ENCODE measurements at regions not wholly inside any gene's neighbourhood (a gene's known extent, or its start where the extent isn't known, plus 50 kb on each side); places are given as distances from the start of the nearest gene placed in this dataset.

DNA sequence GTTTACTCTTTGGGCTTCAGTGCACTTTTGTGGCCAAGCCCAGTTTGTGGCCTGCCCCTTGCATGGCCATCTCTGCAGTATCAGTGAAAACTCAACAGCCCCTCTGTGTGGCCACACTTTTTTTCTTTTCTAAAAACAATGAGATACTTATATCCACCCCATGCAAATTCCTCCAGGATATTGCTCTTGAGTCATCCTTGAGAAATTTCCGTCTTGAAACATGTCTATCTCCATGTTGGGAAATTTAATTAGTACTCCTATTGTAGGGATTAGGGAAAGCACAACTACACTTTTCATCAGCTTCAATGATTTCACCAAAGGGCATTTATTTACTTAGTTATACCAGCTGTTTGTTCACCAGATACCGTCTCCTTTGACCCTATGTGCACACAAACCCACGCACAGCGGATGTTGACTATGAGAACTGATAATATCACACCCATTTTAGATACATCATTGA lies 993.1 kb downstream of the TSN start:
- intact Hi-C loops (cut with micrococcal nuclease): no loop called here
- TF ChIP-seq, protein P1, sequence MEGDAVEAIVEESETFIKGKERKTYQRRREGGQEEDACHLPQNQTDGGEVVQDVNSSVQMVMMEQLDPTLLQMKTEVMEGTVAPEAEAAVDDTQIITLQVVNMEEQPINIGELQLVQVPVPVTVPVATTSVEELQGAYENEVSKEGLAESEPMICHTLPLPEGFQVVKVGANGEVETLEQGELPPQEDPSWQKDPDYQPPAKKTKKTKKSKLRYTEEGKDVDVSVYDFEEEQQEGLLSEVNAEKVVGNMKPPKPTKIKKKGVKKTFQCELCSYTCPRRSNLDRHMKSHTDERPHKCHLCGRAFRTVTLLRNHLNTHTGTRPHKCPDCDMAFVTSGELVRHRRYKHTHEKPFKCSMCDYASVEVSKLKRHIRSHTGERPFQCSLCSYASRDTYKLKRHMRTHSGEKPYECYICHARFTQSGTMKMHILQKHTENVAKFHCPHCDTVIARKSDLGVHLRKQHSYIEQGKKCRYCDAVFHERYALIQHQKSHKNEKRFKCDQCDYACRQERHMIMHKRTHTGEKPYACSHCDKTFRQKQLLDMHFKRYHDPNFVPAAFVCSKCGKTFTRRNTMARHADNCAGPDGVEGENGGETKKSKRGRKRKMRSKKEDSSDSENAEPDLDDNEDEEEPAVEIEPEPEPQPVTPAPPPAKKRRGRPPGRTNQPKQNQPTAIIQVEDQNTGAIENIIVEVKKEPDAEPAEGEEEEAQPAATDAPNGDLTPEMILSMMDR (IDR thresholded peaks at IDR 0.05): no peak
- no peaks in the 10 kb centered on the region for H3K27me3 Mint-ChIP-seq (ENCODE audit: low read depth in 2 of 2)

DNA sequence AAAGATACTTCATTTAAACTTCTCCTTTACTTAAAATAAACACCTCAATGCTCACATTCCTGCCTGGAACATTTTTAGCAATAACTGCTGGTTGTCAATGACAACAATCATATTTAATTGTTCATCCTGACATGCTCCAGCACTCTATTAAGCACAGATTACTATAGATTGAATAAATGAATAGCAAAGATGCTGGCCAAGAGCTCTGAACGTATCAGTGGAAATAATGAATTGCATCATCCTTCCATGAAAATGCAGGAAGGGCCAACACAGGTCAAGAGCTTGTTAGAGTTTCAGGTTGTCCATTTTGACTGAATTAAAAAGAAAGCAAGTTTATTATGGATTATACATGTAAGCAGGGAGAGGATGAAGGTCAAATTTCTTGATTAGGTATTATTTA lies 994.0 kb downstream of the TSN start:
- Histone ChIP-seq H3K27me3 (ENCODE audit: control insufficient read depth, insufficient read depth, low read length) (no peaks in the 10 kb centered on the region), H3K36me3 (ENCODE audit: control insufficient read depth, insufficient read depth, low read length) (no peaks in the 10 kb centered on the region), H3K27ac (ENCODE audit: low read length) (no peak overlapping the region), H3K4me3 (ENCODE audit: low read length) (no peak overlapping the region), H3K4me1 (ENCODE audit: control insufficient read depth, insufficient read depth, low read length) (no peaks in the 10 kb centered on the region), H3K9me3 (ENCODE audit: control insufficient read depth, insufficient read depth, low read length) (no peaks in the 10 kb centered on the region)
- WGBS (ENCODE audit: insufficient coverage): 75% methylated on average over 1 of the region's 1 CpG
- no peak overlapping the region for H3K27ac Mint-ChIP-seq
- no peak overlapping the region for H3K4me3 Mint-ChIP-seq
- TF ChIP-seq, protein P1 (IDR thresholded peaks at IDR 0.05): no peak
- ATAC-seq: no peak
- no peaks in the 10 kb centered on the region for H3K27me3 Mint-ChIP-seq (ENCODE audit: low read depth in 2 of 2)
- H3K9me3 Mint-ChIP-seq: peaks cover 10 to 12% of the 10 kb centered on the region in 2 donors
- no peaks in the 10 kb centered on the region for H3K36me3 Mint-ChIP-seq
- intact Hi-C loops (cut with micrococcal nuclease): no loop called here
- peaks cover under 1 to 13% of the 10 kb centered on the region in 2 donors for H3K4me1 Mint-ChIP-seq
- no peak for DNase-seq

More for the DNA sequence above, 993.1 kb downstream of the TSN start:
- H3K27me3 ChIP-seq (ENCODE audit: control insufficient read depth, insufficient read depth, low read length): no peaks in the 10 kb centered on the region
- H3K36me3 ChIP-seq (ENCODE audit: control insufficient read depth, insufficient read depth, low read length): no peaks in the 10 kb centered on the region
- no peaks in the 10 kb centered on the region for H3K36me3 Mint-ChIP-seq
- WGBS (ENCODE audit: insufficient coverage): 84% methylated on average over 3 of the region's 4 CpGs
- H3K27ac ChIP-seq (ENCODE audit: low read length): no peak overlapping the region
- H3K4me1 ChIP-seq (ENCODE audit: control insufficient read depth, insufficient read depth, low read length): no peaks in the 10 kb centered on the region
- no peak overlapping the region for H3K27ac Mint-ChIP-seq
- H3K4me3 ChIP-seq (ENCODE audit: low read length): no peak overlapping the region
- no peaks in the 10 kb centered on the region for H3K9me3 ChIP-seq (ENCODE audit: control insufficient read depth, insufficient read depth, low read length)
- H3K9me3 Mint-ChIP-seq: peaks cover 10 to 12% of the 10 kb centered on the region in 2 donors
- H3K4me3 Mint-ChIP-seq: no peak overlapping the region
- peaks cover 0 to 9% of the 10 kb centered on the region in 2 donors for H3K4me1 Mint-ChIP-seq
- DNase-seq: no peak
- ATAC-seq: peak in 1 of 3 donors; percentile 43

DNA sequence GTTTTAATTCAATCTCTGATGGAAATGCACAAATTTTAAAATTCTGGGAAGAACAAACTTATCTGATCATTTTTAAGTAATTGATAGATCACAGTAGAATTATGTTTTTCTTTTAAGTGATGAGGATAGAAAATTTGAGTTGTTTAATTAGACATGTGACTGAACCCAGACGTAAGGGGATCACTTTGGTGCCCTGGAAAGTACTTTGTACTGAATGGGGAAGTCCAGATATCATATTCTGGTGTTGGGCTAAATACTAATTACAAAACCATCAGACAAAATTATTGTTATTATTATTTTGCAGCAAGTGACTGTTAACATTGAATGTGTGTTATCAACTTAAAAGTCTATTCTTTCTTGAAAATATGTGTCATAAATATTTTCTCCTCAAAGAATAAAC lies 994.6 kb downstream of the TSN start:
- peaks cover 15% of the 10 kb centered on the region in 2 donors for H3K9me3 Mint-ChIP-seq
- no peaks in the 10 kb centered on the region for H3K27me3 ChIP-seq (ENCODE audit: control insufficient read depth, insufficient read depth, low read length)
- H3K36me3 ChIP-seq (ENCODE audit: control insufficient read depth, insufficient read depth, low read length): no peaks in the 10 kb centered on the region
- TF ChIP-seq, protein P1 (IDR thresholded peaks at IDR 0.05): no peak
- H3K27me3 Mint-ChIP-seq (ENCODE audit: low read depth in 2 of 2): no peaks in the 10 kb centered on the region
- no peak overlapping the region for H3K27ac ChIP-seq (ENCODE audit: low read length)
- H3K4me3 ChIP-seq (ENCODE audit: low read length): no peak overlapping the region
- H3K4me1 Mint-ChIP-seq: peaks cover 7 to 19% of the 10 kb centered on the region in 2 donors
- H3K27ac Mint-ChIP-seq: no peak overlapping the region
- H3K4me1 ChIP-seq (ENCODE audit: control insufficient read depth, insufficient read depth, low read length): no peaks in the 10 kb centered on the region
- H3K9me3 ChIP-seq (ENCODE audit: control insufficient read depth, insufficient read depth, low read length): no peaks in the 10 kb centered on the region
- intact Hi-C loops (cut with micrococcal nuclease): no loop called here
- no peak for ATAC-seq
- H3K4me3 Mint-ChIP-seq: no peak overlapping the region
- no peaks in the 10 kb centered on the region for H3K36me3 Mint-ChIP-seq
- WGBS (ENCODE audit: insufficient coverage): 67% methylated on average over 1 of the region's 1 CpG
- DNase-seq: no peak

DNA sequence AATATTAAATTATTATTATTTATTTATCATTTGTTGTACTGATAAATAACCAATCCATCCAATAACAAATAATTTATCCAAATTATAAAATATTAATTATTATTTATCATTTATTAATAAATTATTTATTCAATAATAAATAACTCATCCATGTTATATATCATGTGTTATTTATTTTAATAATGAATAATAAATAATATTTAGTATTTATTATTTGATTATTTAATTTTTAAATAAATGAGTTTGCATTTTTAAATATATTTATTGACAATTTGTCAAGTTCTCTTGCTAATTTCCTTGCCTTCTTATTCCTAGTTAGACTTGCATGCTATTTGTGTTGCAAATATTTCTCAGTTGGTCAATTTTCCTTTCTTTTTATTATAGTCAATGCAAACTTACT lies 995.4 kb downstream of the TSN start:
- no peaks in the 10 kb centered on the region for H3K4me1 ChIP-seq (ENCODE audit: control insufficient read depth, insufficient read depth, low read length)
- Mint-ChIP-seq H3K36me3 (no peaks in the 10 kb centered on the region), H3K4me1 (peaks cover 9 to 16% of the 10 kb centered on the region in 2 donors), H3K4me3 (no peak overlapping the region), H3K27ac (no peak overlapping the region), H3K9me3 (peaks cover 15 to 19% of the 10 kb centered on the region in 2 donors), H3K27me3 (ENCODE audit: low read depth in 2 of 2) (no peaks in the 10 kb centered on the region)
- TF ChIP-seq, protein P1 (IDR thresholded peaks at IDR 0.05): no peak
- no peak overlapping the region for H3K27ac ChIP-seq (ENCODE audit: low read length)
- no peak overlapping the region for H3K4me3 ChIP-seq (ENCODE audit: low read length)
- intact Hi-C loops (cut with micrococcal nuclease): no loop called here
- H3K9me3 ChIP-seq (ENCODE audit: control insufficient read depth, insufficient read depth, low read length): no peaks in the 10 kb centered on the region
- no peaks in the 10 kb centered on the region for H3K27me3 ChIP-seq (ENCODE audit: control insufficient read depth, insufficient read depth, low read length)
- H3K36me3 ChIP-seq (ENCODE audit: control insufficient read depth, insufficient read depth, low read length): no peaks in the 10 kb centered on the region
- ATAC-seq: no peak
- no peak for DNase-seq

All from natural killer cell (primary cell).